Neural cell (in vitro differentiated cells): ENCODE measurements at regions not wholly inside any gene's neighbourhood (a gene's known extent, or its start where the extent isn't known, plus 50 kb on each side); places are given as distances from the start of the nearest gene placed in this dataset.
"Not testable (repeated sequence)": the region's sequence is repeated elsewhere in the genome, so short reads cannot be mapped to it uniquely, and the experiment has no call there.

Experiments
- H2AFZ ChIP-seq: fragments of 200-600, 300-800 bp; sonication (generic), shearing (Covaris generic); 2 replicates; pipeline ENCODE4 v1.6.0; 2014; ENCODE audit warnings: low read depth, mild to moderate bottlenecking, antibody characterized with exemption, low read length, moderate library complexity
- H3F3A ChIP-seq: fragments of 200-600 bp; shearing (Covaris generic); 2 replicates; pipeline ENCODE4 v1.6.1; 2016; ENCODE audit warnings: mild to moderate bottlenecking, moderate library complexity, mixed read lengths, antibody characterized with exemption, low read length; ENCODE audit not compliant: insufficient read depth, poor library complexity, severe bottlenecking
- H3K27ac ChIP-seq: fragments of 200-600, 300-800 bp; sonication (generic), shearing (Covaris generic); 2 replicates; pipeline ENCODE4 v1.5.1; 2014; ENCODE audit warnings: mild to moderate bottlenecking, low read length, moderate library complexity
- H3K27me3 ChIP-seq: fragments of 300-800, 200-600 bp; sonication (generic), shearing (Covaris generic); 2 replicates; pipeline ENCODE4 v1.6.0; 2014; ENCODE audit warnings: mild to moderate bottlenecking, low read depth, low read length, moderate library complexity; ENCODE audit not compliant: insufficient read depth
- H3K36me3 ChIP-seq: fragments of 300-800, 200-600 bp; sonication (generic), shearing (Covaris generic); 2 replicates; pipeline ENCODE4 v1.5.1; 2014; ENCODE audit warnings: mild to moderate bottlenecking, antibody characterized with exemption, low read length, moderate library complexity; ENCODE audit not compliant: insufficient read depth
- H3K4me2 ChIP-seq: fragments of 300-800, 200-600 bp; sonication (generic), shearing (Covaris generic); 2 replicates; pipeline ENCODE4 v1.6.0; 2014; ENCODE audit warnings: mild to moderate bottlenecking, low read length
- H3K4me3 ChIP-seq: fragments of 300-800, 200-600 bp; sonication (generic), shearing (Covaris generic); 2 replicates; pipeline ENCODE4 v1.5.1; 2014; ENCODE audit warnings: mild to moderate bottlenecking, low read length, moderate library complexity
- H3K79me2 ChIP-seq: fragments of 200-600 bp; shearing (Covaris generic); replicated peaks from 2 replicates; pipeline ENCODE4 v1.6.0; 2014; ENCODE audit warnings: mild to moderate bottlenecking, low read length, moderate library complexity; ENCODE audit not compliant: insufficient read depth
- H3K9ac ChIP-seq: fragments of 300-800, 200-600 bp; sonication (generic), shearing (Covaris generic); 2 replicates; pipeline ENCODE4 v1.6.1; 2016; ENCODE audit warnings: mild to moderate bottlenecking, low read length, mixed read lengths
- H3K9me2 ChIP-seq: fragments of 200-600 bp; shearing (Covaris generic); 2 replicates; pipeline ENCODE4 v1.6.1; 2016; ENCODE audit warnings: mild to moderate bottlenecking, low read length, mixed read lengths; ENCODE audit not compliant: insufficient read depth
- H3K9me3 ChIP-seq: fragments of 200-600, 300-800 bp; sonication (generic), shearing (Covaris generic); 2 replicates; pipeline ENCODE4 v1.6.1; 2016; ENCODE audit warnings: mild to moderate bottlenecking, mixed run types, low read length, moderate library complexity, mixed read lengths
- H4K20me1 ChIP-seq: fragments of 200-600 bp; shearing (Covaris generic); 2 replicates; pipeline ENCODE4 v1.6.1; 2016; ENCODE audit warnings: mild to moderate bottlenecking, mixed run types; ENCODE audit not compliant: insufficient read depth
- POLR2AphosphoS5 ChIP-seq: IDR thresholded peaks from 2 replicates; pipeline ENCODE4 v1.6.1; 2012
- SMC3 ChIP-seq: fragments of 450-650 bp; conservative IDR thresholded peaks from 2 replicates; pipeline ENCODE4 v1.6.1; 2014; ENCODE audit warnings: antibody characterized with exemption, mild to moderate bottlenecking, moderate library complexity; ENCODE audit not compliant: poor library complexity
- TF ChIP-seq, protein P1 (sequence below): IDR thresholded peaks from 2 replicates; pipeline ENCODE4 v1.6.1; 2012; ENCODE audit warnings: borderline replicate concordance

GRCh38 chr2:132324005-132324404 lies 92.6 kb upstream of the GPR39 start:
- not testable (repeated sequence) for H3K4me3 ChIP-seq, H3K27ac ChIP-seq, H3K9me3 ChIP-seq, H3F3A ChIP-seq, H4K20me1 ChIP-seq, H3K9ac ChIP-seq, H3K79me2 ChIP-seq, H3K36me3 ChIP-seq, H3K4me2 ChIP-seq, H2AFZ ChIP-seq, H3K27me3 ChIP-seq, H3K9me2 ChIP-seq

DNA sequence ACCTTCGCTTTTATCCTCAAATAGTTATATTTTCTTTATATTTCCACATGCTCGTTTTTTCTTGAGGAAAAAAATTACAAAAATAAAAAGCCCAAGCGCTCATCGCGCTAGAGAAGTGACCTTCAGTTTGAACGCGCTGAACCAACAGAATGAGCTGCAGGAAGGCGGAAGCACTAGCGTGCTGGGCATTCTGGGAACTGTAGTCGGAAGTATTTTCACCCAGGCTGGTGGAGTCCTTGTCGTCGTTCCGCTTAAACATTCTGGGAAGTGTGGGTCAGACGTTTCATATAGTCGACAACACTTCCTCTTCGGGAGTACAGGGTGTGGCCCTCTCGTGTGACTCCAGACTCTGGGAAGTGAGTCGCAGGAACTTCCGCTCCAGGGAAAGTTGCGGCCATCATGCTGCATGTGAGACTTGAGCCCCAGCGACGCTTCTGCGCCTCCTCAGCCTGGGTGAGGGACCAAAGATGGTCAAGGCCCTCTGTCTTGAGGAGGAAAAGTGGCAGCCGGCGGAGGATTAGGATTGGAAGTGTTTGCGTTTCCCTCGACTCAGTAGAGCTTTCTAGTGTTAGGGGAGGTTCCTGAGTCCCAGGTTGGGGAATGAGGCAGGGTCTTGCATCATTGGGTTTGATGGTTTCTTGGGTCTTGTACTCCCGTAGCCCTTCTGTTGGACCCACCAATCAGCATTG lies 84.1 kb upstream of the GPR39 start:
- H2AFZ ChIP-seq, H3F3A ChIP-seq, H3K4me3 ChIP-seq, H3K9me2 ChIP-seq, H3K79me2 ChIP-seq, H3K27me3 ChIP-seq, H3K9ac ChIP-seq, H3K9me3 ChIP-seq, H4K20me1 ChIP-seq, H3K27ac ChIP-seq, H3K4me2 ChIP-seq, H3K36me3 ChIP-seq: not testable (repeated sequence)

DNA sequence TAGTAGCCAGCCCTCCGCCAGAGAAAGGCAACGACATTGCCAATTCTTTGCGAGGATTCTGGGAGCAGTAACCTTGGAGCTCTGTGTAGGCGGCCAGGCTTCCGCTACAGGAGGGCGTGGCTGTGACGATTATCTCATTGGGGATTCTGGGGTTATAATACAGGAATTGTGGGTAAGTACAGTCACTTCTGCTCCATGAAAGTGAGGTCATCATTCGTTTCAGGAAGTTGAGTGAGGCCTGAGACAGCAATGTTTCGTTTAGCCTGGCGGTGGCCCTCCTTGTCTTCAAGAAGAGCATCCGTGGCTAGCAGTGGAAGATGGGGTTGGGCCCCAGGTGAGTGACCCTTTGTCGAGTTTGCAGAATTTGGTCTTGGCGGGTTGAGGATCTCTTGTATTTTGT lies 79.5 kb upstream of the GPR39 start:
- not testable (repeated sequence) for H3K9me2 ChIP-seq, H3K4me3 ChIP-seq, H3K9me3 ChIP-seq, H4K20me1 ChIP-seq, H3K79me2 ChIP-seq, H3K4me2 ChIP-seq, H3K36me3 ChIP-seq, H3K9ac ChIP-seq, H3K27ac ChIP-seq, H3K27me3 ChIP-seq, H3F3A ChIP-seq, H2AFZ ChIP-seq

GRCh38 chr2:132337844-132338243 lies 78.8 kb upstream of the GPR39 start:
- H2AFZ ChIP-seq, H3K4me3 ChIP-seq, H3K9me2 ChIP-seq, H3K9me3 ChIP-seq, H3K79me2 ChIP-seq, H3K4me2 ChIP-seq, H3K36me3 ChIP-seq, H4K20me1 ChIP-seq, H3K27me3 ChIP-seq, H3K27ac ChIP-seq, H3F3A ChIP-seq, H3K9ac ChIP-seq: not testable (repeated sequence)

- H3K9me3 ChIP-seq, H4K20me1 ChIP-seq, H3K27me3 ChIP-seq, H3K27ac ChIP-seq, H3F3A ChIP-seq, H3K9me2 ChIP-seq, H3K36me3 ChIP-seq, H3K79me2 ChIP-seq: not testable (repeated sequence)
- peak overlapping the region; percentile 62 for H3K4me3 ChIP-seq
- H3K9ac ChIP-seq, result peak overlapping the region; percentile 56
- H3K4me2 ChIP-seq, result peak overlapping the region; percentile 25
- H2AFZ ChIP-seq, result peak overlapping the region; percentile 73
- TF ChIP-seq POLR2AphosphoS5, result peak; percentile 75
- TF ChIP-seq SMC3, result peak; percentile 18
- TF ChIP-seq, protein P1, sequence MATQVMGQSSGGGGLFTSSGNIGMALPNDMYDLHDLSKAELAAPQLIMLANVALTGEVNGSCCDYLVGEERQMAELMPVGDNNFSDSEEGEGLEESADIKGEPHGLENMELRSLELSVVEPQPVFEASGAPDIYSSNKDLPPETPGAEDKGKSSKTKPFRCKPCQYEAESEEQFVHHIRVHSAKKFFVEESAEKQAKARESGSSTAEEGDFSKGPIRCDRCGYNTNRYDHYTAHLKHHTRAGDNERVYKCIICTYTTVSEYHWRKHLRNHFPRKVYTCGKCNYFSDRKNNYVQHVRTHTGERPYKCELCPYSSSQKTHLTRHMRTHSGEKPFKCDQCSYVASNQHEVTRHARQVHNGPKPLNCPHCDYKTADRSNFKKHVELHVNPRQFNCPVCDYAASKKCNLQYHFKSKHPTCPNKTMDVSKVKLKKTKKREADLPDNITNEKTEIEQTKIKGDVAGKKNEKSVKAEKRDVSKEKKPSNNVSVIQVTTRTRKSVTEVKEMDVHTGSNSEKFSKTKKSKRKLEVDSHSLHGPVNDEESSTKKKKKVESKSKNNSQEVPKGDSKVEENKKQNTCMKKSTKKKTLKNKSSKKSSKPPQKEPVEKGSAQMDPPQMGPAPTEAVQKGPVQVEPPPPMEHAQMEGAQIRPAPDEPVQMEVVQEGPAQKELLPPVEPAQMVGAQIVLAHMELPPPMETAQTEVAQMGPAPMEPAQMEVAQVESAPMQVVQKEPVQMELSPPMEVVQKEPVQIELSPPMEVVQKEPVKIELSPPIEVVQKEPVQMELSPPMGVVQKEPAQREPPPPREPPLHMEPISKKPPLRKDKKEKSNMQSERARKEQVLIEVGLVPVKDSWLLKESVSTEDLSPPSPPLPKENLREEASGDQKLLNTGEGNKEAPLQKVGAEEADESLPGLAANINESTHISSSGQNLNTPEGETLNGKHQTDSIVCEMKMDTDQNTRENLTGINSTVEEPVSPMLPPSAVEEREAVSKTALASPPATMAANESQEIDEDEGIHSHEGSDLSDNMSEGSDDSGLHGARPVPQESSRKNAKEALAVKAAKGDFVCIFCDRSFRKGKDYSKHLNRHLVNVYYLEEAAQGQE, result peak; percentile 47
These were observed 69.4 kb upstream of the GPR39 start for GRCh38 chr2:132347041-132347780.
